Transverse colon (tissue), 4 donors: ENCODE measurements at regions not wholly inside any gene's neighbourhood (a gene's known extent, or its start where the extent isn't known, plus 50 kb on each side); places are given as distances from the start of the nearest gene placed in this dataset.
A peak's percentile ranks its signal among the peaks of the same experiment; 100 is the strongest.

Experiments
- DNase-seq: peaks from one replicate; pipeline ENCODE4 v3.0.0-alpha.2; 2019
- H3K27ac ChIP-seq, 4 donors: fragments of 200-600 bp; sonication (generic); 2 replicates each; pipeline ENCODE4 v1.5.1; 2016 to 2018; ENCODE audit warnings: inconsistent platforms in 4 of 4
- H3K27me3 ChIP-seq: fragments of 200-600 bp; sonication (generic); 2 replicates; pipeline ENCODE4 v1.5.1; 2017; ENCODE audit warnings: inconsistent platforms
- H3K36me3 ChIP-seq, 4 donors: fragments of 200-600 bp; sonication (generic); 2 replicates each; pipeline ENCODE4 v1.5.1; 2017 to 2019; ENCODE audit warnings: inconsistent platforms in 4 of 4
- H3K4me1 ChIP-seq, 4 donors: fragments of 200-600 bp; sonication (generic); 2 replicates each; pipeline ENCODE4 v1.5.1; 2017 to 2020; ENCODE audit warnings: inconsistent platforms in 4 of 4
- H3K4me3 ChIP-seq, 4 donors: fragments of 200-600 bp; sonication (generic); 1 replicate in 1 of 4; 2 replicates in 3 of 4; pipeline versions ENCODE4 v1.5.1 to v1.6.1; 2017 to 2019; ENCODE audit warnings: inconsistent platforms in 4 of 4
- H3K9me3 ChIP-seq, 2 donors: fragments of 200-600 bp; sonication (generic); 2 replicates each; pipeline ENCODE4 v1.5.1; 2017 to 2019; ENCODE audit warnings: inconsistent platforms in 2 of 2
- CTCF ChIP-seq, 5 experiments: fragments of 200-600 bp in 3 of 5; fragments of 450-650 bp in 2 of 5; sonication (generic) in 3 of 5; IDR thresholded peaks; 1 replicate in 2 of 5; 2 replicates in 3 of 5; pipeline ENCODE4 v1.5.1; 2016 to 2017; ENCODE audit warnings: antibody characterized with exemption in 5 of 5, inconsistent platforms in 3 of 5, mild to moderate bottlenecking in 2 of 5, moderate library complexity in 1 of 5
- EP300 ChIP-seq: sonication (generic); formaldehyde crosslinking; IDR thresholded peaks from one replicate; pipeline ENCODE4 v1.6.1; 2017; ENCODE audit warnings: antibody characterized with exemption, low read depth
- POLR2A ChIP-seq: fragments of 450-650 bp; IDR thresholded peaks from one replicate; pipeline ENCODE4 v1.6.1; 2016; ENCODE audit warnings: antibody characterized with exemption, mild to moderate bottlenecking, moderate library complexity
- POLR2AphosphoS5 ChIP-seq, 3 donors: sonication (generic); formaldehyde crosslinking; IDR thresholded peaks; one replicate each; pipeline ENCODE4 v1.6.1; 2016; ENCODE audit warnings: antibody characterized with exemption in 3 of 3
- WGBS, 2 donors: methylation state at CpG; one replicate each; pipeline ENCODE4 v1.1.5; 2018; ENCODE audit warnings: low coverage in 1 of 2; 5-methylcytosine and 5-hydroxymethylcytosine counted together
- in situ Hi-C, 4 donors: fragments of 200-750 bp; cut with MboI; loops; one replicate each; pipeline versions ENCODE4 v1.15.0 to v1.15.1; 2017; ENCODE audit warnings: low sequenced_read_pairs in 3 of 4, low pct_ligation_motif_present in 1 of 4, low pct_unique_long_range_greater_than_20kb in 1 of 4
- intact Hi-C: fragments of 100-400 bp; cut with DNase I; formaldehyde crosslinking; loops from one replicate; pipeline ENCODE4 v1.15.1; 2023; ENCODE audit warnings: low total_unique reads

GRCh38 chr14:25113394-25113793 lies 63.4 kb upstream of the STXBP6 start:
- no peak overlapping the region for H3K27ac ChIP-seq
- no peak for DNase-seq
- H3K4me3 ChIP-seq = no peak overlapping the region
- intact Hi-C loops = no loop called here
- H3K9me3 ChIP-seq = no peaks in the 10 kb centered on the region
- no peak for TF ChIP-seq POLR2A
- no peak for TF ChIP-seq EP300
- TF ChIP-seq CTCF (IDR thresholded peaks at IDR 0.05) = no peak
- TF ChIP-seq POLR2AphosphoS5 (IDR thresholded peaks at IDR 0.05) = no peak
- 60 to 86% methylated on average over 1 of the region's 1 CpG for WGBS, 2 donors
- in situ Hi-C loops = no loop called here
- peaks cover 0 to 11% (median 4%) of the 10 kb centered on the region in 4 donors for H3K4me1 ChIP-seq
- H3K36me3 ChIP-seq = no peaks in the 10 kb centered on the region
- no peaks in the 10 kb centered on the region for H3K27me3 ChIP-seq

GRCh38 chr14:25111061-25111601 lies 61.2 kb upstream of the STXBP6 start:
- DNase-seq = no peak
- intact Hi-C loops = no loop called here
- no peak for TF ChIP-seq EP300
- TF ChIP-seq POLR2AphosphoS5 (IDR thresholded peaks at IDR 0.05) = peak in 2 of 3 donors; percentile 18 to 47
- H3K27me3 ChIP-seq = no peaks in the 10 kb centered on the region
- H3K9me3 ChIP-seq = no peaks in the 10 kb centered on the region
- WGBS, 2 donors = 42 to 72% methylated on average over 2 of the region's 2 CpGs
- no peaks in the 10 kb centered on the region for H3K36me3 ChIP-seq
- H3K27ac ChIP-seq = peak overlapping the region in 3 of 4 donors; percentile 41 to 61 (median 42)
- in situ Hi-C loops = no loop called here
- peaks cover 0 to 11% (median 5%) of the 10 kb centered on the region in 4 donors for H3K4me1 ChIP-seq
- no peak overlapping the region for H3K4me3 ChIP-seq

GRCh38 chr14:25110106-25110505 lies 60.2 kb upstream of the STXBP6 start:
- DNase-seq = no peak
- Histone ChIP-seq H3K9me3 (no peaks in the 10 kb centered on the region), H3K36me3 (no peaks in the 10 kb centered on the region), H3K27me3 (no peaks in the 10 kb centered on the region), H3K4me3 (no peak overlapping the region), H3K27ac (peak overlapping the region in 3 of 4 donors; percentile 41 to 61 (median 42)), H3K4me1 (peaks cover 0 to 11% (median 5%) of the 10 kb centered on the region in 4 donors)
- 54 to 69% methylated on average over 2 of the region's 2 CpGs for WGBS, 2 donors
- intact Hi-C loops = no loop called here
- in situ Hi-C loops = no loop called here
- TF ChIP-seq POLR2AphosphoS5 (IDR thresholded peaks at IDR 0.05) (no peak), EP300 (no peak)

- 20 to 35% methylated on average over 2 of the region's 2 CpGs for WGBS, 2 donors
- Histone ChIP-seq H3K27me3 (no peaks in the 10 kb centered on the region), H3K27ac (peak overlapping the region in 1 of 4 donors; percentile 20), H3K9me3 (no peaks in the 10 kb centered on the region), H3K4me1 (peaks cover 0 to 11% (median 5%) of the 10 kb centered on the region in 4 donors), H3K4me3 (no peak overlapping the region), H3K36me3 (no peaks in the 10 kb centered on the region)
- intact Hi-C loops (no loop called here), in situ Hi-C loops (no loop called here)
- no peak for TF ChIP-seq EP300
- TF ChIP-seq POLR2A = no peak
- peak in 2 of 3 donors; percentile 15 to 19 for TF ChIP-seq POLR2AphosphoS5 (IDR thresholded peaks at IDR 0.05)
- no peak for TF ChIP-seq CTCF (IDR thresholded peaks at IDR 0.05)
- peak; percentile 73 for DNase-seq
Observed at GRCh38 chr14:25108959-25109358, 59.0 kb upstream of the STXBP6 start.

- TF ChIP-seq CTCF (IDR thresholded peaks at IDR 0.05) (no peak), POLR2A (no peak), EP300 (no peak), POLR2AphosphoS5 (IDR thresholded peaks at IDR 0.05) (no peak)
- Histone ChIP-seq H3K27ac (no peak overlapping the region), H3K4me3 (no peak overlapping the region), H3K4me1 (peaks cover 0 to 11% (median 5%) of the 10 kb centered on the region in 4 donors), H3K36me3 (no peaks in the 10 kb centered on the region), H3K9me3 (no peaks in the 10 kb centered on the region), H3K27me3 (no peaks in the 10 kb centered on the region)
- intact Hi-C loops (no loop called here), in situ Hi-C loops (no loop called here)
- no peak for DNase-seq
- WGBS, 2 donors = 80 to 84% methylated on average over 2 of the region's 2 CpGs
Observed at GRCh38 chr14:25108291-25108690, 58.3 kb upstream of the STXBP6 start.
